SW480 (cell line): ENCODE measurements at regions not wholly inside any gene's neighbourhood (a gene's known extent, or its start where the extent isn't known, plus 50 kb on each side); places are given as distances from the start of the nearest gene placed in this dataset.

ENCODE experiments used
- DNase-seq: peaks from one replicate; pipeline ENCODE4 v3.0.0-alpha.2; 2016; ENCODE audit warnings: low spot score

GRCh38 chr13:23983671-23984070 is 86.4 kb upstream of the C1QTNF9B start:
- no peak for DNase-seq

GRCh38 chr13:23984546-23984945 is 87.2 kb upstream of the C1QTNF9B start:
- DNase-seq = no peak

GRCh38 chr13:23985060-23985459 is 87.8 kb upstream of the C1QTNF9B start:
- no peak for DNase-seq

GRCh38 chr13:23985839-23986238 is 88.5 kb upstream of the C1QTNF9B start:
- no peak for DNase-seq

DNA sequence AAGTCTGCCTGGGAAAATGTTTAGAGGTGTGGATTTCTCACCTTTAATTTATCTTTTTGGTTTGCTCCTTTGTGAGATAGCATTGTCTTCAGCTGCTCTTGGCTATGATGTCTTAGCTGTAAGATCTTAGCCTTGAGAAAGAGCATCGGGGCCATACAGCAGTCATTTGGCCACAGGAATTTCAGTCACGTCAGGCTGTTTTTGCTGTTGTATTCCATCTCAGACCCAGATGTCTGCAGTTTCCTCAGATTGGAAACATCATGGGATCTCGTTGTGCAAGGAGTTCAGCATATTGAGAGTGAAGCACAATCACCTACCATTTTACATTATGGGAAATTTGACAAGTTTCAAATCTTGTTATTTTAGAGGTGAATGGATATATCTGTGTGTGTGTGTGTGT is 89.3 kb upstream of the C1QTNF9B start:
- DNase-seq = no peak

GRCh38 chr13:23987331-23987894 is 90.1 kb upstream of the C1QTNF9B start:
- DNase-seq = no peak

- DNase-seq = no peak
Observed at GRCh38 chr13:23988546-23989122, 91.3 kb upstream of the C1QTNF9B start.

- DNase-seq = no peak
Observed at GRCh38 chr13:23990455-23990854, 93.2 kb upstream of the C1QTNF9B start.

- DNase-seq = no peak
Observed at GRCh38 chr13:23991119-23991518, 93.8 kb upstream of the C1QTNF9B start.

- DNase-seq = no peak
Observed at GRCh38 chr13:23992781-23993679, 95.7 kb upstream of the C1QTNF9B start.

GRCh38 chr13:23993680-23993985 is 96.3 kb upstream of the C1QTNF9B start:
- no peak for DNase-seq

DNA sequence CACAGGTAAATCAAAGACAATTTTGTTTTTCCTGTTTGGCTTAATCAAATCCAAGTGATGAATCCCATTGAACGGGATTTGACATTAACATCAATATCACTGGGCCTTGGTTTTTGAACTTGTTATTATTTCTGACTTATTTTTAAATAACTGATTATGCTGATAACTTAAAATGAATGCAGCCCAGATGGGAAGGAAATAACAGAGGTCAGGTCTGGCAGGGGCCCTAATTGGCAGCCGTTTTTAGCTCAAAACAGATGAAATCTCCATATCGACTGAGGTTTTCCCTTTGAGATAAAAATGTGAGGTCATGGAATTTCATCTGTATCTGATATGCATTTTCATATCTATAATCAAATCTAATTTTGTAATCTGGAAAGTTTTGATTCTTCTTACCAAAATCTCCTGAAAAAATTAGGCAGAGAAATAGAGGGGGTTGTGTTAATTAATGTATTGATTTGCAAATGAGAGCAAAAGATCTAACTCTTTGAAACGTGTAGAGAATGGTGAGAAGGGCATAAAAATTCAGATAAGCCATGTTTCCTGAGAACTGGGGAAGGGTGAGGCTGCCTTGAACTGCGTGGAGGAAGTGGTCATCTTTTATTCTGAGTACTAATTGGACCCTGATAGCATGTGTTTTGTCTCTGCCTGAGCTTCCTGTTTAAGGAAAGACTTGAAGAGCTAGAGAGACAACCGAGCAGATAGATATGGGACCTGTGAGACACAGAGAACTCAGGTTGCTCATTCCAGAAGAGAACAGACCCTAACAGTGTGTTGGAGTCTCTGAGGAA is 98.2 kb upstream of the C1QTNF9B start:
- DNase-seq = no peak

DNA sequence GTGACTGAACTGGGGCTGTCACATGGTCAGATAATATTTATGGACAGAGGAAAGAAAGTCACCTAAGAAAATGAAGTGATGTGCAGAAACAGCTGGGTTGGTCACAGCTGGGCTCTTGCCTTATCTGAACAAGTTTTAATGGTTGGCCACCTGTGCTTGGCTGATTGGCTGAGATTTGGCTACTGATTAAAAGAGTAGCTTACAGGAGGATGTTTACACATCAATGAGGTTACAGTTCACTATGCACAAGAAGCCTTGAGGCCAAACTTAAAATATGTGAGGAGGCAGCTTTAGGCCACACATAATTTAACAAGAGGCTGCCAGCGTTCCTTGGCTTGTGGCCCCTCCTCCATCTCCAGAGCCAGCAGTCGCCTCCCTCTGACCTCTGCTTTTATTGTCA is 99.2 kb upstream of the C1QTNF9B start:
- DNase-seq = no peak

- no peak for DNase-seq
Observed at GRCh38 chr13:23999424-23999823, 102.1 kb upstream of the C1QTNF9B start.

DNA sequence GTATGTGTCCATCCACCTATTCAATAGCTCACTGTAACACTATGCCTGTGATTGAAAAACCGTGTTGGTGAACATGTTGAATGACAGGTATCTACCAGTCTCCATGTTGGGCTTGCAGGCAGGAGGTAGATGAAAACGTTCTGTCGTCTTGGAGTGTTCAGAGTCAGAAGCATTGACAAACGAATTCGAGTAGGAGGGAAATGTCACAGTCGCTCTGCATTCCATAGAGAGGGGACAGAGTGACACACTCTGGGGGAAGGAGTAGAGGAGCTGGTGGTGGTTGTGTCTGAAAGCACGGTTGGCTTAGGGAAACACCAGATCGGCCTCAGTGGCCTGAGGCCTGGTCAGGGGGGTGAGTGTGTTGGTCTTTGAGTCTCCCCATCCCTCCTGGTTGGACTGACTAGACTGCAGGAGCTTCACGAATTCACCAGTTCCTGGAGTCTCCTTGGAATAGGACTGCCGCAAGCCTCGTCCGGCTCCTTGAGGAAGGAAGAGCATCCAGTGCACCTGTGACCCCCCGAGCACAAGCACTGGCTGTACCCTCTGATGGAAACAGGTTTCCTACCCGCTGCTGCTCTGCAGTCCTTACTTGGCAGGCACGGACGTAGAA is 105.0 kb upstream of the C1QTNF9B start:
- DNase-seq = no peak

DNA sequence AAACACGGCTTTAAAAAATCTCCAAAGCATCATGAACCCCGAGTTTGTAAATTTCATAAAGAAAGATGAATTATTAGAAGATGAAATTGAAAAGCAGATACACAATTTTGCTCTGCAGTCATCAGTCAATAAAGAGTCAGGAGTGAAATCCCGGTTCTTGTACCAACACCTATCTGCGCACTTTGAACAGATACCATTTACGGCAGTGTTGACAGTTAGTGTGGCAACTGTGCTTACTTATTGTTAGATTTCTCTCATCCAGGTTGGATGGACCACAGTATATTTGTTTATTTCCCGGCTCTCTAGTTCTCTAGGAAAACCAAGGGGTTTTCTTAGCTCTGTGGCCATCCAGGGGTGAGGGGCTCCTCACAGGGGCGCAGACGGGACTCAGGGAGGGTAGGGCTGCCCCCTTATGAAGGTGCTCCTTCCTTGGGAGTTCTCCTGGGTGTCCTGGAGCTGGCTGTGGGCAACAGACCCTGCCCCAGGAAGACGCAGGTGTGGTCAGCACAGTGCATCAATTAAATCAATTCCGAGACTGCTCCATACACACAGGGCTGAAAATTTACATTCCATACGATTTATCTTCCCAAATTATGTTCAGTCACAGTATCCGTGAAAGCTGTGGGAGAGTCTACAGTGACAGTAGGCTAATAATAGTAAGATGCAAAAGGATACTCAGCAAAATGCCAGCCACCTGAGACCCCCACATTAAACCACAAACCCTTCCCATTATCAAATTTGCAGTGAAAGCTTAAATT is 107.0 kb upstream of the C1QTNF9B start:
- no peak for DNase-seq

GRCh38 chr13:24004971-24005370 is 107.7 kb upstream of the C1QTNF9B start:
- no peak for DNase-seq

DNA sequence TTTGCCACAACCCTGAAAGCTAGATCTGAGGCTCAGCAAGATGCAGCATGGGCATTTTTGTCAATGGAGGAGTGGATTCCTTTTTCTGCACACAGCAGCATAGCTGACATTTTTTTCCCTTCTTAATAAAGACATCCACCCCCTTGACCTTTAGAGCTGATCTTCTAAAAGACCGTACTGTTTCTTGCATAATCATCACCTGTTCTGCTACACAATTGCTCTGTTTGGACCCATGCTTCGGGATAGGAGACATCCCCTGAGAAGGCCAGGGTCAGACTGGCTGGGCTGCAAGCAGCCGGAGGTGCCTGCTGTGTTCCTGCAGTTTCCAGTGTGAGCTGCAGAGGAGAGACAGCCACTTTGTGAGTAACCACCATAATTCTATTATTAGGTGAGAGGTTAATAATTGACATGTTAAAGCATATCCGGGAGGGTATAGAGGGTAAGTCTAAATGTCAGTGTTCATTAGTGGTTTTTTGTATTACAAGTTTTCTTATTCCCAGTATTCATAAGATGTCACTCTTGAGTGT is 108.5 kb upstream of the C1QTNF9B start:
- DNase-seq = peak; percentile 7

GRCh38 chr13:24006520-24007248 is 109.4 kb upstream of the C1QTNF9B start:
- no peak for DNase-seq

- no peak for DNase-seq
Observed at GRCh38 chr13:24007979-24008620, 110.8 kb upstream of the C1QTNF9B start.
